GM23338 (cell line): ENCODE measurements at regions not wholly inside any gene's neighbourhood (a gene's known extent, or its start where the extent isn't known, plus 50 kb on each side); places are given as distances from the start of the nearest gene placed in this dataset.
"Not testable (repeated sequence)": the region's sequence is repeated elsewhere in the genome, so short reads cannot be mapped to it uniquely, and the experiment has no call there.

Experiments
- ATAC-seq: fragments of 200-7000 bp; cut with Tn5 transposase; 3 replicates; pipeline ENCODE4 v1.9.1; 2020
- DNase-seq: peaks from one replicate; pipeline ENCODE4 v3.0.0-alpha.2; 2015; ENCODE audit warnings: low spot score
- H2AFZ ChIP-seq: fragments of 200-600 bp; sonication (generic); 2 replicates; pipeline ENCODE4 v1.8.0; 2016; ENCODE audit warnings: antibody characterized with exemption, mild to moderate bottlenecking, moderate library complexity
- H3F3A ChIP-seq: fragments of 200-600 bp; sonication (generic); replicated peaks from 2 replicates; pipeline ENCODE4 v1.8.0; 2017; ENCODE audit warnings: antibody characterized with exemption, mixed run types, low read depth
- H3K27ac ChIP-seq: fragments of 200-600 bp; sonication (generic); 2 replicates; pipeline ENCODE4 v1.6.1; 2016; ENCODE audit warnings: low read depth
- H3K27me3 ChIP-seq: fragments of 200-600 bp; sonication (generic); 2 replicates; pipeline ENCODE4 v1.8.0; 2016; ENCODE audit warnings: mild to moderate bottlenecking, mixed run types, moderate library complexity; ENCODE audit not compliant: insufficient read depth
- H3K36me3 ChIP-seq: fragments of 200-600 bp; sonication (generic); 2 replicates; pipeline ENCODE4 v1.8.0; 2016; ENCODE audit warnings: mild to moderate bottlenecking; ENCODE audit not compliant: insufficient read depth
- H3K4me1 ChIP-seq: fragments of 200-600 bp; sonication (generic); 2 replicates; pipeline ENCODE4 v1.8.0; 2016; ENCODE audit warnings: mild to moderate bottlenecking, moderate library complexity; ENCODE audit not compliant: insufficient read depth
- H3K4me2 ChIP-seq: fragments of 200-600 bp; sonication (generic); 2 replicates; pipeline ENCODE4 v1.7.1; 2017; ENCODE audit warnings: mixed run types
- H3K4me3 ChIP-seq: fragments of 200-600 bp; sonication (generic); 2 replicates; pipeline ENCODE4 v1.6.1; 2016; ENCODE audit warnings: mixed run types
- H3K79me2 ChIP-seq: fragments of 200-600 bp; sonication (generic); replicated peaks from 2 replicates; pipeline ENCODE4 v1.8.0; 2017; ENCODE audit warnings: mild to moderate bottlenecking; ENCODE audit not compliant: insufficient read depth
- H3K9me2 ChIP-seq: fragments of 200-600 bp; sonication (generic); 2 replicates; pipeline ENCODE4 v1.8.0; 2017; ENCODE audit not compliant: insufficient read depth
- H4K20me1 ChIP-seq: fragments of 200-600 bp; sonication (generic); replicated peaks from 2 replicates; pipeline ENCODE4 v1.8.0; 2017; ENCODE audit warnings: mild to moderate bottlenecking; ENCODE audit not compliant: insufficient read depth
- H3K27ac Mint-ChIP-seq: 2 replicates; pipeline ENCODE4 v1.8.0; 2020; ENCODE audit warnings: inconsistent platforms, mild to moderate bottlenecking, moderate library complexity, mixed read lengths
- H3K27me3 Mint-ChIP-seq: 3 replicates; pipeline ENCODE4 v1.8.0; 2022; ENCODE audit warnings: low read depth, mild to moderate bottlenecking, moderate library complexity, mixed read lengths, inconsistent platforms; ENCODE audit not compliant: insufficient read depth, poor library complexity
- H3K36me3 Mint-ChIP-seq: 3 replicates; pipeline ENCODE4 v1.8.0; 2021; ENCODE audit warnings: low read depth, mild to moderate bottlenecking, inconsistent platforms, moderate library complexity, mixed read lengths
- H3K4me1 Mint-ChIP-seq: 3 replicates; pipeline ENCODE4 v1.8.0; 2020; ENCODE audit warnings: mild to moderate bottlenecking, inconsistent platforms, mixed read lengths
- H3K4me3 Mint-ChIP-seq: 3 replicates; pipeline ENCODE4 v1.8.0; 2021; ENCODE audit warnings: moderate library complexity, mild to moderate bottlenecking, inconsistent platforms, mixed read lengths
- H3K9me3 Mint-ChIP-seq: 3 replicates; pipeline ENCODE4 v1.8.0; 2020; ENCODE audit warnings: moderate library complexity, mild to moderate bottlenecking, inconsistent platforms, mixed read lengths
- CREB1 ChIP-seq: fragments of 250-450 bp; sonication (Bioruptor Pico); IDR thresholded peaks from 2 replicates; pipeline ENCODE4 v1.5.0; 2020; ENCODE audit warnings: low read depth, mild to moderate bottlenecking, moderate library complexity
- ETS1 ChIP-seq: IDR thresholded peaks from 2 replicates; pipeline ENCODE4 v1.6.1; 2016; ENCODE audit warnings: antibody characterized with exemption
- EZH2 ChIP-seq: fragments of 200-600 bp; sonication (generic); IDR thresholded peaks from one replicate; pipeline ENCODE4 v1.8.0; 2017; ENCODE audit warnings: antibody characterized with exemption, mild to moderate bottlenecking, low read depth; ENCODE audit not compliant: unreplicated experiment
- EZH2phosphoT487 ChIP-seq: fragments of 200-600 bp; sonication (generic); IDR thresholded peaks from one replicate; pipeline ENCODE4 v1.8.1; 2018; ENCODE audit warnings: antibody characterized with exemption; ENCODE audit not compliant: unreplicated experiment
- JUNB ChIP-seq: IDR thresholded peaks from one replicate; pipeline ENCODE4 v1.6.1; 2016; ENCODE audit warnings: antibody characterized with exemption; ENCODE audit not compliant: unreplicated experiment
- NANOG ChIP-seq: IDR thresholded peaks from 2 replicates; pipeline ENCODE4 v1.6.1; 2016; ENCODE audit warnings: antibody characterized with exemption, borderline replicate concordance
- POLR2AphosphoS5 ChIP-seq: IDR thresholded peaks from 2 replicates; pipeline ENCODE4 v1.6.1; 2016; ENCODE audit warnings: antibody characterized with exemption, low read depth
- REST ChIP-seq: IDR thresholded peaks from one replicate; pipeline ENCODE4 v1.6.1; 2018; ENCODE audit warnings: antibody characterized with exemption; ENCODE audit not compliant: unreplicated experiment
- STAT1 ChIP-seq: IDR thresholded peaks from one replicate; pipeline ENCODE4 v1.6.1; 2016; ENCODE audit warnings: antibody characterized with exemption; ENCODE audit not compliant: unreplicated experiment
- ZNF114 ChIP-seq: fragments of 250-450 bp; sonication (Bioruptor Pico); IDR thresholded peaks from 2 replicates; pipeline ENCODE4 v1.5.0; 2020; ENCODE audit warnings: mild to moderate bottlenecking, moderate library complexity
- ZNF331 ChIP-seq: fragments of 250-450 bp; sonication (Bioruptor Pico); IDR thresholded peaks from 2 replicates; pipeline ENCODE4 v1.5.0; 2020; ENCODE audit warnings: low read depth, mild to moderate bottlenecking, moderate library complexity
- ZNF462 ChIP-seq: fragments of 250-450 bp; sonication (Bioruptor Pico); IDR thresholded peaks from 2 replicates; pipeline ENCODE4 v1.5.0; 2020; ENCODE audit warnings: mild to moderate bottlenecking, moderate library complexity

GRCh38 chr5:159498630-159499029, 168.3 kb upstream of the IL12B start:
- H3F3A ChIP-seq = no peaks in the 10 kb centered on the region
- H3K4me3 ChIP-seq = no peak overlapping the region
- H3K27me3 ChIP-seq = no peaks in the 10 kb centered on the region
- H3K27ac ChIP-seq = no peak overlapping the region
- no peak overlapping the region for H3K27ac Mint-ChIP-seq
- no peaks in the 10 kb centered on the region for H3K9me2 ChIP-seq
- H3K36me3 Mint-ChIP-seq = no peaks in the 10 kb centered on the region; the same call in 2 of the 3 replicates
- no peak for DNase-seq
- H3K36me3 ChIP-seq = no peaks in the 10 kb centered on the region
- TF ChIP-seq ZNF114 (CRISPR knock-in tag) = no peak
- no peak for TF ChIP-seq NANOG
- TF ChIP-seq CREB1 (CRISPR knock-in tag) = no peak
- TF ChIP-seq ZNF331 (CRISPR knock-in tag) = no peak
- no peak for TF ChIP-seq EZH2
- no peak for TF ChIP-seq STAT1
- no peak for TF ChIP-seq ZNF462
- no peak for TF ChIP-seq REST
- no peak for TF ChIP-seq ETS1
- TF ChIP-seq POLR2AphosphoS5 = no peak
- TF ChIP-seq EZH2phosphoT487 = no peak
- no peak for TF ChIP-seq JUNB
- no peak overlapping the region for H3K4me2 ChIP-seq
- H4K20me1 ChIP-seq = no peaks in the 10 kb centered on the region
- peaks cover 5% of the 10 kb centered on the region; the same call in 2 of the 3 replicates for H3K9me3 Mint-ChIP-seq
- H3K4me1 ChIP-seq = no peaks in the 10 kb centered on the region
- H3K27me3 Mint-ChIP-seq = peaks cover 2% of the 10 kb centered on the region
- H2AFZ ChIP-seq = no peak overlapping the region
- no peaks in the 10 kb centered on the region for H3K79me2 ChIP-seq
- no peak for ATAC-seq
- no peak overlapping the region for H3K4me3 Mint-ChIP-seq
- H3K4me1 Mint-ChIP-seq = peaks cover 8% of the 10 kb centered on the region

GRCh38 chr5:159502116-159502515, 171.8 kb upstream of the IL12B start:
- H3K4me2 ChIP-seq, H3K9me3 Mint-ChIP-seq, H3K4me3 Mint-ChIP-seq, DNase-seq, H3K4me1 Mint-ChIP-seq, H2AFZ ChIP-seq, H3K79me2 ChIP-seq, ATAC-seq, H3F3A ChIP-seq, H3K27ac ChIP-seq, H3K9me2 ChIP-seq, H3K27me3 Mint-ChIP-seq, H3K27me3 ChIP-seq, H3K27ac Mint-ChIP-seq, H4K20me1 ChIP-seq, H3K36me3 Mint-ChIP-seq, H3K4me3 ChIP-seq, H3K36me3 ChIP-seq, H3K4me1 ChIP-seq: not testable (repeated sequence)
